ENCODE measurements at regions not wholly inside any gene's neighbourhood (a gene's known extent, or its start where the extent isn't known, plus 50 kb on each side); places are given as distances from the start of the nearest gene placed in this dataset.
A peak's percentile ranks its signal among the peaks of the same experiment; 100 is the strongest.

GRCh38 chr19:27657271-27658051, 1555.5 kb downstream of the UQCRFS1 start:
- Histone ChIP-seq H3K9me3 (peaks cover 0 to 28% (median 11%) of the 10 kb centered on the region in 4 donors), H3K4me3 (no peak overlapping the region), H3K27me3 (no peaks in the 10 kb centered on the region), H3K27ac (no peak overlapping the region), H3K36me3 (no peaks in the 10 kb centered on the region), H3K4me1 (no peaks in the 10 kb centered on the region)
- no peak for TF ChIP-seq POLR2A (IDR thresholded peaks at IDR 0.05)
- peak; percentile 13 for DNase-seq
- 84 to 87% methylated on average over 10 of the region's 10 CpGs for WGBS, 2 donors
- intact Hi-C loops (cut with DNase I), result no loop called here

GRCh38 chr19:27654266-27654990, 1558.5 kb downstream of the UQCRFS1 start:
- no peak overlapping the region for H3K4me3 ChIP-seq
- H3K27ac ChIP-seq, result no peak overlapping the region
- intact Hi-C loops (cut with DNase I), result no loop called here
- TF ChIP-seq POLR2A (IDR thresholded peaks at IDR 0.05), result no peak
- TF ChIP-seq CTCF (IDR thresholded peaks at IDR 0.05), result no peak
- TF ChIP-seq EP300 (IDR thresholded peaks at IDR 0.05), result no peak
- TF ChIP-seq POLR2AphosphoS5 (IDR thresholded peaks at IDR 0.05), result no peak
- H3K9me3 ChIP-seq, result peaks cover 0 to 42% (median 5%) of the 10 kb centered on the region in 4 donors
- 67 to 71% methylated on average over 8 of the region's 8 CpGs for WGBS, 2 donors
- H3K36me3 ChIP-seq, result no peaks in the 10 kb centered on the region
- H3K4me1 ChIP-seq, result no peaks in the 10 kb centered on the region
- no peak for DNase-seq
- H3K27me3 ChIP-seq, result no peaks in the 10 kb centered on the region

GRCh38 chr19:27652796-27653195, 1560.2 kb downstream of the UQCRFS1 start:
- intact Hi-C loops (cut with DNase I), result no loop called here
- no peak for TF ChIP-seq POLR2A (IDR thresholded peaks at IDR 0.05)
- no peak for TF ChIP-seq POLR2AphosphoS5 (IDR thresholded peaks at IDR 0.05)
- no peak for TF ChIP-seq CTCF (IDR thresholded peaks at IDR 0.05)
- no peak for TF ChIP-seq EP300 (IDR thresholded peaks at IDR 0.05)
- WGBS, 2 donors, result 51 to 58% methylated on average over 3 of the region's 3 CpGs
- Histone ChIP-seq H3K4me3 (no peak overlapping the region), H3K9me3 (peaks cover 0 to 38% (median 2%) of the 10 kb centered on the region in 4 donors), H3K36me3 (no peaks in the 10 kb centered on the region), H3K27me3 (no peaks in the 10 kb centered on the region), H3K27ac (no peak overlapping the region), H3K4me1 (no peaks in the 10 kb centered on the region)
- DNase-seq, result no peak

- 86 to 88% methylated on average over 8 of the region's 8 CpGs for WGBS, 2 donors
- intact Hi-C loops (cut with DNase I), result no loop called here
- Histone ChIP-seq H3K4me1 (no peaks in the 10 kb centered on the region), H3K27ac (no peak overlapping the region), H3K27me3 (no peaks in the 10 kb centered on the region), H3K9me3 (peaks cover 0 to 39% (median 2%) of the 10 kb centered on the region in 4 donors), H3K36me3 (no peaks in the 10 kb centered on the region), H3K4me3 (no peak overlapping the region)
- peak; percentile 33 for DNase-seq
- TF ChIP-seq POLR2AphosphoS5 (IDR thresholded peaks at IDR 0.05) (no peak), CTCF (IDR thresholded peaks at IDR 0.05) (no peak), POLR2A (IDR thresholded peaks at IDR 0.05) (no peak), EP300 (IDR thresholded peaks at IDR 0.05) (no peak)
Measured at GRCh38 chr19:27652281-27652680, 1560.7 kb downstream of the UQCRFS1 start.

GRCh38 chr19:27647423-27647822, 1565.5 kb downstream of the UQCRFS1 start:
- Histone ChIP-seq H3K4me1 (no peaks in the 10 kb centered on the region), H3K9me3 (peaks cover 0 to 43% (median 0%) of the 10 kb centered on the region in 4 donors), H3K27me3 (no peaks in the 10 kb centered on the region), H3K27ac (no peak overlapping the region), H3K36me3 (no peaks in the 10 kb centered on the region), H3K4me3 (no peak overlapping the region)
- WGBS, 2 donors, result 83 to 87% methylated on average over 4 of the region's 4 CpGs
- TF ChIP-seq EP300 (IDR thresholded peaks at IDR 0.05), result no peak
- no peak for TF ChIP-seq POLR2A (IDR thresholded peaks at IDR 0.05)
- no peak for TF ChIP-seq POLR2AphosphoS5 (IDR thresholded peaks at IDR 0.05)
- no peak for TF ChIP-seq CTCF (IDR thresholded peaks at IDR 0.05)
- intact Hi-C loops (cut with DNase I), result no loop called here
- peak; percentile 41 for DNase-seq

Measured in sigmoid colon (tissue), 6 donors.